ENCODE measurements at regions not wholly inside any gene's neighbourhood (a gene's known extent, or its start where the extent isn't known, plus 50 kb on each side); places are given as distances from the start of the nearest gene placed in this dataset.

DNA sequence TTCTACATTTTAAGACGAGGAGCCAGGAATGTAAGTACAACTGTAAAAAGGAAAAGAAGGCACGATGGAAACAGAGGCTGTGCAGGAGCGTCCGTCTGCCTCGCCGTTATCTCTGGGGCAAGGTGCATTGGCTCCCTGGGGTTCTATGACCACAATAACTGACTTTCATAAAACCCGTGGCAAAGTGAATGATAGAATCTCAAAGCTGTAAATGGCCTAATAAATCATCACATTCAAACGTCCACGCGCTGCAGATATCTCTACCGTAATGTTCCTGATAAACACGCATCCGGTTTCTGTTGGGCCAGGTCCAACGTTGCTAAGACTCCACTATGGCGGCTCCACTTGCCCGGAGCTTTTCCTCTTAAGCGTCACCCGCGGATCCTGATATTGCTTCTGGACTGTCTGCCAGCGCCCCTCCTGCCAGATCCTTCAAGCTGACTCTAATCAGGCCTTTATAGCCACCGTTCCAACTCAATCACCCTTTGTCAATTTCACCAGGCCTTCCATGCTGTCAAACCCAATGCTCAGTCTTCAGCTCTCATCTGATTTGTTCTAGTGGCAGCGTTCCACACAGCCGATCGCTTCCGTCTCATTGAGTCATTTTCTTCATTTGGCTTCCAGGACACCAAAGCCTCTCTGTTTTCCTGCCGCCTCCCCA is 265.6 kb upstream of the FOXK1 start:
- intact Hi-C loops (cut with micrococcal nuclease; ENCODE audit: unreplicated experiment) = no loop called here
- TF ChIP-seq, protein P1, sequence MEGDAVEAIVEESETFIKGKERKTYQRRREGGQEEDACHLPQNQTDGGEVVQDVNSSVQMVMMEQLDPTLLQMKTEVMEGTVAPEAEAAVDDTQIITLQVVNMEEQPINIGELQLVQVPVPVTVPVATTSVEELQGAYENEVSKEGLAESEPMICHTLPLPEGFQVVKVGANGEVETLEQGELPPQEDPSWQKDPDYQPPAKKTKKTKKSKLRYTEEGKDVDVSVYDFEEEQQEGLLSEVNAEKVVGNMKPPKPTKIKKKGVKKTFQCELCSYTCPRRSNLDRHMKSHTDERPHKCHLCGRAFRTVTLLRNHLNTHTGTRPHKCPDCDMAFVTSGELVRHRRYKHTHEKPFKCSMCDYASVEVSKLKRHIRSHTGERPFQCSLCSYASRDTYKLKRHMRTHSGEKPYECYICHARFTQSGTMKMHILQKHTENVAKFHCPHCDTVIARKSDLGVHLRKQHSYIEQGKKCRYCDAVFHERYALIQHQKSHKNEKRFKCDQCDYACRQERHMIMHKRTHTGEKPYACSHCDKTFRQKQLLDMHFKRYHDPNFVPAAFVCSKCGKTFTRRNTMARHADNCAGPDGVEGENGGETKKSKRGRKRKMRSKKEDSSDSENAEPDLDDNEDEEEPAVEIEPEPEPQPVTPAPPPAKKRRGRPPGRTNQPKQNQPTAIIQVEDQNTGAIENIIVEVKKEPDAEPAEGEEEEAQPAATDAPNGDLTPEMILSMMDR (conservative IDR thresholded peaks at IDR 0.05; ENCODE audit: low read length) = no peak
- no peak for TF ChIP-seq EZH2phosphoT487 (IDR thresholded peaks at IDR 0.05; ENCODE audit: borderline replicate concordance, low read depth, low read length)
- Histone ChIP-seq H3K27ac (ENCODE audit: low read depth, low read length, poor library complexity, severe bottlenecking) (no peak overlapping the region), H3K9me2 (ENCODE audit: insufficient read depth, low read length) (no peaks in the 10 kb centered on the region), H3K4me3 (ENCODE audit: low read depth, low read length, poor library complexity, severe bottlenecking) (no peak overlapping the region), H2AFZ (ENCODE audit: low read length) (no peak overlapping the region), H3K4me1 (ENCODE audit: insufficient read depth, low read length, poor library complexity, severe bottlenecking) (no peaks in the 10 kb centered on the region), H3K4me2 (ENCODE audit: low read length) (no peak overlapping the region), H4K20me1 (ENCODE audit: insufficient read depth, low read length) (no peaks in the 10 kb centered on the region), H3K36me3 (ENCODE audit: insufficient read depth, low read length) (no peaks in the 10 kb centered on the region), H3K9me3 (ENCODE audit: low read length) (no peaks in the 10 kb centered on the region), H3K79me2 (ENCODE audit: insufficient read depth, low read depth, low read length) (no peaks in the 10 kb centered on the region)
- ChIA-PET CTCF (ENCODE audit: unreplicated experiment) (no interaction called here), POLR2A (interaction anchor here (0.8 kb wide), 1 partner anchor 127 kb away, joined by 7 read pairs; no protein-coding TSS in a partner anchor)
- no TSS peak for BruUV-seq (replicated peaks)
- no peak for DNase-seq (ENCODE audit: low spot score)

DNA sequence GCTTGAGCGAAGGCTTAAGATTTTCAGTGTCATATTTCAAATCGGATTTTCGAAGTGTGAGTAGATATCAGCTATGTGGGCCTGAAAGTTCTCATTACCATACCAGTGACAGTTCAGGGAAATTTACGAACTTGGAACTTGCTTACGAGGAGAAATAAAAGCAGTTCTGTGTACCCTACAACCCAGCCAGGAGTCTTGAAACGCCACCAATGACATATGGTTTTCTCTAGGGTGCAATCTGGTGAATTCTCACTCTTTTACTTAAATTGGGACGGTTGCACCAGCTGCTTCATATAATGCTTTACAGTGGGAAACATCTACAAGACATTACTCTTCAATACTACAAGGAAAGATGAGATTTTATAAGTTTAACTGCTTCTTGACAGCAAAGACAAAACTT is 253.6 kb upstream of the FOXK1 start:
- Histone ChIP-seq H3K4me3 (ENCODE audit: low read depth, low read length, poor library complexity, severe bottlenecking) (no peak overlapping the region), H3K9me2 (ENCODE audit: insufficient read depth, low read length) (no peaks in the 10 kb centered on the region), H2AFZ (ENCODE audit: low read length) (no peak overlapping the region), H3K27ac (ENCODE audit: low read depth, low read length, poor library complexity, severe bottlenecking) (no peak overlapping the region), H4K20me1 (ENCODE audit: insufficient read depth, low read length) (no peaks in the 10 kb centered on the region), H3K9me3 (ENCODE audit: low read length) (peaks cover 3% of the 10 kb centered on the region; the same call in 1 of the 2 replicates), H3K4me2 (ENCODE audit: low read length) (no peak overlapping the region), H3K79me2 (ENCODE audit: insufficient read depth, low read depth, low read length) (no peaks in the 10 kb centered on the region), H3K36me3 (ENCODE audit: insufficient read depth, low read length) (no peaks in the 10 kb centered on the region), H3K4me1 (ENCODE audit: insufficient read depth, low read length, poor library complexity, severe bottlenecking) (no peaks in the 10 kb centered on the region)
- BruUV-seq (replicated peaks) = no TSS peak
- CTCF ChIA-PET (ENCODE audit: unreplicated experiment) = no interaction called here
- intact Hi-C loops (cut with micrococcal nuclease; ENCODE audit: unreplicated experiment) = no loop called here
- no peak for DNase-seq (ENCODE audit: low spot score)
- POLR2A ChIA-PET = interaction anchor here (0.6 kb wide), 1 partner anchor 679 kb away, joined by 3 read pairs; no protein-coding TSS in a partner anchor
- TF ChIP-seq, protein P1 (conservative IDR thresholded peaks at IDR 0.05; ENCODE audit: low read length) = no peak
- no peak for TF ChIP-seq EZH2phosphoT487 (IDR thresholded peaks at IDR 0.05; ENCODE audit: borderline replicate concordance, low read depth, low read length)

DNA sequence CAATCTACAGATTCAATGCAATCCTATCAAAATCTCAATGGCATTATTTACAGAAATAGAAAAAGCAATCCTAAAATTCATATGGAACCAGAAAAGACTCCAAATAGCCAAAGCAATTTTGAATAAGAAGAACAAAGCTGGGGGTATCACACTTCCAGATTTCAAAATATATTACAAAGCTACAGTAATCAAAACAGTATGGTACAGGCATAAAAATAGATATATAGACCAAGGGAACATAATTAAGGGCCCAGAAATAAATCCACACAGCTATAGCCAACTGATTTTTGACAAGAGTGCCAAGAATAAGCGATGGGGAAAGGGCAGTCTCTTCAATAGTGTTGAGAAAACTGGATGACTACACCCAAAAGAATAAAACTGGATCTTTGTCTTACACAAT is 251.9 kb upstream of the FOXK1 start:
- no peaks in the 10 kb centered on the region for H3K36me3 ChIP-seq (ENCODE audit: insufficient read depth, low read length)
- TF ChIP-seq, protein P1 (conservative IDR thresholded peaks at IDR 0.05; ENCODE audit: low read length) = no peak
- no peak for TF ChIP-seq EZH2phosphoT487 (IDR thresholded peaks at IDR 0.05; ENCODE audit: borderline replicate concordance, low read depth, low read length)
- no peak overlapping the region for H2AFZ ChIP-seq (ENCODE audit: low read length)
- no peaks in the 10 kb centered on the region for H3K79me2 ChIP-seq (ENCODE audit: insufficient read depth, low read depth, low read length)
- no peak overlapping the region for H3K4me3 ChIP-seq (ENCODE audit: low read depth, low read length, poor library complexity, severe bottlenecking)
- intact Hi-C loops (cut with micrococcal nuclease; ENCODE audit: unreplicated experiment) = no loop called here
- POLR2A ChIA-PET = no interaction called here
- H3K9me3 ChIP-seq (ENCODE audit: low read length) = peaks cover 3% of the 10 kb centered on the region; the same call in 1 of the 2 replicates
- no peak for DNase-seq (ENCODE audit: low spot score)
- H3K9me2 ChIP-seq (ENCODE audit: insufficient read depth, low read length) = no peaks in the 10 kb centered on the region
- no peak overlapping the region for H3K4me2 ChIP-seq (ENCODE audit: low read length)
- H3K4me1 ChIP-seq (ENCODE audit: insufficient read depth, low read length, poor library complexity, severe bottlenecking) = no peaks in the 10 kb centered on the region
- CTCF ChIA-PET (ENCODE audit: unreplicated experiment) = no interaction called here
- H4K20me1 ChIP-seq (ENCODE audit: insufficient read depth, low read length) = no peaks in the 10 kb centered on the region
- BruUV-seq (replicated peaks) = no TSS peak
- no peak overlapping the region for H3K27ac ChIP-seq (ENCODE audit: low read depth, low read length, poor library complexity, severe bottlenecking)
